Fibroblast of the conjunctiva (primary cell): ENCODE measurements at regions not wholly inside any gene's neighbourhood (a gene's known extent, or its start where the extent isn't known, plus 50 kb on each side); places are given as distances from the start of the nearest gene placed in this dataset.
"Not testable (repeated sequence)": the region's sequence is repeated elsewhere in the genome, so short reads cannot be mapped to it uniquely, and the experiment has no call there.

Experiments
- DNase-seq: peaks from one replicate; pipeline ENCODE4 v3.0.0-alpha.2; 2010; ENCODE audit warnings: low read depth

DNA sequence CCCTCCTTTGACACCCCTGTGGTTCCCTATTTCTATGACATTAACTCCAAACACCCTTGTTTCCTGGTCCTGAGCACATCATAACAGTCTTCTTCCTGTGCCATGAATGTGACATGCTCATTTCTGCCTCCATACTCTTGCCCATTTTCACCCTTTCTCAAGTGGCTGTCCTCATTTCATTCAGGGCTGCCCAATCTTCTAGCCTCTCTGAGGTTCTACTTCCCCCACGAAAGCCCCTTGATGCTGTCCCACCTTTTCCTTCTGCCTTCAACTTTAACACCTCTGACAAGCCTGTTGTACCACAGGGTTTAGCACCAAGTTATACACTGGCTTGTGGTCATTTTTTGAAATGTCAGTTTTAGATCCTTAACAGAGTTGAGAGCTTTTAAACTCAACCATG, 136.2 kb upstream of the BOD1L1 start:
- DNase-seq, result no peak

DNA sequence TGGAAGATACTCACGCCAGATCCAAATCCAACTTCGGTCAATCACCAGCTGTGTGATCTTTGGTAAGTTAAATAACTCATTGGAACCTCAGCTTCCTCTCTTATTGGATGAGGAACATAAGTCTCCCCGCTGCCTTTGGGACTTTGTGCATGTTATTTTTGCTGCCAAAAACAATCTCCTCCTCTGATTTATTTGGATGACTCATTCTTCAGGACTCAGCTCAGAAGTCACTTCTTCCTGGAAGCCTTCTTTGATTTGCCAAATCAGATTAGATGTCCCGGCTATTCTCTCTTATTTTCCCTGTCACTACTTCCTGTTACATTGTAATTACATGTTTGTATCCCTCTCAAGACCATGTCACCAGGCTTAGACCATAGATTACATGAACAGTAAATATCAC, 138.0 kb upstream of the BOD1L1 start:
- peak; percentile 10 for DNase-seq

DNA sequence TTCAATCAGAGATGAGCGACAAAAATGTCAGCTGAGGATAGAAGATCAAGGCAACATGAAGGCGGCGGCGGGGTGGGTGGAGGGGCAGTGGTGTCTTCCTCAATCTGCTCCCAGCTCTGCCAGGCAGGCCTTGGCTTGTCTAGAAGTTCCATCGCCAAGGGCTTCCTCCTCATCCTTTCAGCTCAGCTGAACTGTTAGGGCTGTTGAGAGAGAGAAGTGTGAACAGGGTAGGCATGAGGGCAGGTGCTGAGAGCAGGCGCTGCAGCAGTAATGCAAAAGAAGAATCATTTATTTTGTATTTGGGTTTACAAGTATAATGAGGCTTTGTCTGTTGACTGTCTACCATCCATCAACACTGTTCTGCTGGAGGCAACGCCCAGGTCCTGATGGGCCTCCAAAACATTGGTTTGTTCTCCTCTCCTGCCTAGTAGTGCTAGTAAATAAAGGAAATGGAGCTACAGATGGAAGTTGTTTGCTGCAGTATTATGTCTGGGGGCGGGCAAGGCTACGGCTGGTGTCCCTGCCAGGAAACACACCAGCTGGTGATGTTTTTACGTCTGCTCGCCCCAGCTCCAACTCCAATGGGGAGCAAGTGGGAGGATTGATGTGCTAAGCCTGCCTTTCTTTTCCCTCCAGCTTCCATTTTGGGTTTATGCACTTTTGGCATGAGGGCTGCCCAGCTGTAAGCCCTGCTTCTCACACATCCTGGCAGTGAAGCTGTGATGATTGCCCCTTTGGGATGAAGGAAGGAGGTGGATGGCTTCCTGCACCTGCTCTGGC, 139.4 kb upstream of the BOD1L1 start:
- DNase-seq, result no peak

DNA sequence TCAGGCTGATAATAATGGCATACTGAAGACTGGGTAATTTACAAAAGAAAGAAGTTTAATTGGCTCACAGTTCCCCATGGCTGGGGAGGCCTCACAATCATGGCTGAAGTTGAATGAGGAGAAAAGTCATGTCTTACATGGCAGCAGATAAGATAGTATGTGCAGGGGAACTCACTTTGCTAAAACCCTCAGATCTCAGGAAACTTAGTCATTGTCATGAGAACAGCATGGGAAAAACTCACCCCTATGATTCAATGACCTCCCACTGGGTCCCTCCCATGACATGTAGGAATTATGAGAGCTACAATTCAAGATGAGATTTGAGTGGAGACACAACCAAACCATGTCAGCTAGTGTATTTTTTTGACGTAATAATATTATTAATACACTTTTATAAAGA, 149.8 kb upstream of the BOD1L1 start:
- DNase-seq, result no peak

DNA sequence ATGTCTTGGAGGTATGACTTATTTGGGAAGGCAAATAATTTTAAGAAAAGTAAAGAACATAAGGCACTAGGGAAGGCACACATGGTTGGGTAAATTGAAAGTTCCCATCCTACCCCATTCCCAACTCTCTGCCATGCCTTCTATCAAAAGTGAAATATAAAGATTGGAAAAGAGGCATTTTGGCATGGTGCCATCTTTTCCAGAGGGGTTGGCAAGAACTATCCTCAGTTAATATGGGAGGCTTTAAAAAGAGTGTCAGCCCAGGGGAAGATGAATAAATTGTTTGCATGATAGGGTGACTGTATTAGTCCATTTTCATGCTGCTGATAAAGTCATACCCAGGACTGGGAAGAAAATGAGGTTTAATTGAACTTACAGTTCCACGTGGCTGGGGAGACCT, 150.8 kb upstream of the BOD1L1 start:
- DNase-seq, result no peak

DNA sequence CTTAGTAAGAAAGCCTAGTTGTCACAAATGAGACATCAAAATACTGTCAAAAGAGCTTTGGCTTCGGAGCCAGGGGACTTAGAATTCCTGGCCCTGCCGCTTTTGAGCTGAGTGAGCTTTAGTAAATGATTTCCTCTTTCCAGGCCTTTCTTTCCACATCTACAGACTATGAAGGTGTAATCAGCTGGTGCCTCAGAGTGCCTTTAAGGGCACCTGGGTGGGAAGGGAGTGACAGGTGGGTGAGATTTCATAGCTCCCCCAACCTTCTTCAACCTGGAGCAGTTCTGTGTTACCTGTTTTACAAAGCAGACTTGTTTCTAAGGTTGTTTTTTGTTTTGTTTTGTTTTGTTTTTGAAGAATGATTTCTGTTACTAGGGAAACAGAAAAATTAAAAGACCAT, 154.7 kb upstream of the BOD1L1 start:
- no peak for DNase-seq

DNA sequence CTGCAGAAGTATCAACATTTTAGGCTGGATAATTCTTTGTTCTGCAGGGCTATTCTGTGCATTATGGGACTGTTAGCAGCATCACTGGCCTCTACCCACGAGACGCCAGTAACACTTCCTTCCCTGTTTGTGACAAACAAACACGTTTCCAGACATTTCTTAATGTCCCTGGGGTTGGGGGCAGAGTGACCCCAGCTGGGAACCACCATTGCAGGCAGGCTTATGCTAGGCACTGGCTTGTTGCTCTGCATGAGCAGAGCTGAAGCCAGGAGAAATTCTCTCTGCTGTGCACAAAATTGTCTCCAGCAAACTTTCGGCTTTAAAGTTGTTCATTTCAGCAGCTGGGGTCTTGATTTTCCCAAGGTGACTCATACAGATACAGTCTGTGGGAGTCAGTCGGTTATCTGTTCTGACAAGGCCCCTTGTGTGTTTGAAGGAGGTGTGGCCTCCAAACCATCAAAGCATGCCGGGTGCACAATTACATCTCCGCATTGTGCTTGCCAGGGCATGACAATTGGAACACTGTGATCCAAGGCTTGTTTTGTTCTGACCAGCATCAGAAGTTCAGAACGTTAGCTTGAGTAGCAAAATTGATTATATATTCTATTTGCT, 156.4 kb upstream of the BOD1L1 start:
- no peak for DNase-seq

DNA sequence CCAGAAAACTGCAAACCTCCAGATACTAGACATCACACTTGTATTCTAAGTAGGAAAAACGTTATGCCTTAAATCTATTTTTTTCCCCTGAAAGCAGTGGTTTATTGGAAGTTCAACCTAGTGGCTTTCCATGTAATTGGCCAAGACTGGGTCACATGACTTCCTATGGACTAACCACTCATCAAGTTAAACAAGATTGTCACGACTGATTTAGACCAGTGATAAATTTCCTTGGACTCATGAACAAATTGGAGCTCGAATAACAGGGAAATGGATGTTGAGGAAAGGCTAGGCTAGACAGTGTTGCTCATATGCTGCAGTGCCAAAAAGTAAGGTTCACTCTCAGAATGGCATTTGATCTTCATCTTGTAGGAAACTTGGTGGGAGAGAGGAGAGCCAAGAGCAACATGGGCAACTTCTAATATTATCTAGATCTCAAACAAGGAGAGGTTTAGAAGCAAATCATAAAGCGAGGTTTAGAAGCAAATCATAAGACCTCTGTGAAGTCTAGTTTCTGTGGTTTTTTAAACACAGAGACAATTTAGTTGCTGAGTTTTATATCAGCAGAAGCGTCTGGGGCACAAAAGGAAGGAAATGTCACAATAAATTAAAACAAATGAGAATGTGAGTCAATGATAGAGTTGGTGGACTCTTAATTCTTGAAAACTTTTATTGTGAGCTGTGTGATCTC, 165.6 kb upstream of the BOD1L1 start:
- DNase-seq, result no peak

DNA sequence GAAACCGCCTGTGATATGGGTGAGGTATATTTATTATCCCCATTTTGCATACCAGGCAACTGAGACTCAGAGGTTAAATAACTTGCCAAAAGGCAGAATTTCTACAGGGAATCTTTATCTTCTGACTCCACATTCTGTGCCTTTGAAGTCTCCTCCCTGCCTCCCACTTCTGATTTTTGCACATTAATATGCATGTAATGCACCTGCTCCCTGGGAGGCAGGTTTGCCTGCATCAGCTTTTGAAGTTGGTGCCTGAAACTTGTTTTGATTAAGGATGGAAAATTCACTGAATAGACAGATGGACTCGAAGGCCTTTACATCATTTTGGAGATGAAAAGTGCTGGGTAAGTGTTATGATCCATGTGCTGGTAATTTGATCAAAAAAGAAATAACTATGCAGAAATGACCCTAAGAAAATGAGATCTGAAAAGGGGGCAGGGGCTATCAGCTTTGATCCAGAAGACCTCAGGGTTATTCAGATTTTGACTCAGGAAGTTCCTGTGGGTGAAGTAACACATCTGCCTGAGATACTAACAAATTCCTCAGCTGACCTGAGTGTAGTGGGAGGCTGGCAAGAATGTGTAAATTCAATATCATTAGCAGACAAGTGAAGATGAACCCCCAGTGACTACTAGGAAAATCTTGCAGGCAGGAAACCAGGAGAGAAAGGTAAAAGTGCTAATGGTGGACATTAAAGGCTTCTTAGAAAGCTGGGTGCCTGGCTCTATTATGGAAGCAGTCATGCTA, 167.5 kb upstream of the BOD1L1 start:
- no peak for DNase-seq

DNA sequence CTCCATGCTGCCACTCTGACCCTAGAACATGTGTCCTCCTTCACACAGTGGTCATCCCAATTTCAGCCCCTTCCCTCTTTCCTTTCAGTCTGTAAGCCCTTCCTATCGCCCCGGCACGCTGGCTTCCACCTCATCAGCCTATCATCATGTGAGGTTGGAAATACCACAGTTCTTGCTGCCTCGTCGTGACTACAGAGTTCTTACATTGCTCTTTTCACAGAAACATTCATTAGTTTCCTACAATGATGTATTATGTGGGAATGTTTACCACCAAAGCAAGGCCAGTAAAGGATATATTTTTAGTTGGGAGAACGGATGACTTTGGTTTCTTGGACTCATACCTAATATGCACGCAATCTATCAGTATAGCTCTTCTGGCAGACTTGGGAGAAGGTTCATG, 169.5 kb upstream of the BOD1L1 start:
- DNase-seq, result no peak

DNA sequence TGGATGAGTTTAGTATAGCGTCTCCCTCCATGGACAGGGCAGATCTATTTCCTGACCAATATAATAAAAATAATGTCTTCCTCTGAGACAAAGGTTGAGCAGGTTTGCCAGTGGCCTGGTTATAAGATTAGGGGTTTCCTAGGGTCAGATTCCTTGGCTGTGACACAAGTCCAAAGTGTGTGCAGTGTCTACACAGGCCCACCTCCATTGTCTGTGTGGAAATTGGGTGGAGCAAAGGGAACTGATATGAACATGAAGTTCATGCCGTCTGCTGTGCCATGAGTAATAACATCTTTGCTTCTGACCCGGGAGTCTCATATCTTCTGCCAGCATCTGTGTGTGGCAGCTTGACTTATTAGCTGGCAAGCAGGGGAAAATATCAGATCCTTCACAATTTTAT, 187.7 kb upstream of the BOD1L1 start:
- no peak for DNase-seq

DNA sequence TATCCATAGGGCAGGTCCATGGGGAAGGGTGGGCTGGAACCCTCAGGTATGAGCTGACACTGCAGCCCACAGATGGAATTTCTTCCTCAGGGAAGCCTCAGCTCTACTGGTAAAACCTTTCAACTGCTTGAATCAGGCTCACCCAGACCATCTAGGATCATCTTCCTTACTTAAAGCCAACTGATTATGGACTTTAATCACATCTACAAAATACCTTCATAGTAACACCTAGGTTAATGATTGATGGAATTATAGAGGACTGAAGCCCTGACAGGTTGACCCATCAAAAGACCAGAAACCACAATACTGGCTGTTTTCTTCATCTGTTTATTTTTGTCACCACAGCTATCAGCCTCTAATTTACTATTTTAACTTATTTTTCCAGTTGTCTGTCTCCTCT, 188.9 kb upstream of the BOD1L1 start:
- no peak for DNase-seq

DNA sequence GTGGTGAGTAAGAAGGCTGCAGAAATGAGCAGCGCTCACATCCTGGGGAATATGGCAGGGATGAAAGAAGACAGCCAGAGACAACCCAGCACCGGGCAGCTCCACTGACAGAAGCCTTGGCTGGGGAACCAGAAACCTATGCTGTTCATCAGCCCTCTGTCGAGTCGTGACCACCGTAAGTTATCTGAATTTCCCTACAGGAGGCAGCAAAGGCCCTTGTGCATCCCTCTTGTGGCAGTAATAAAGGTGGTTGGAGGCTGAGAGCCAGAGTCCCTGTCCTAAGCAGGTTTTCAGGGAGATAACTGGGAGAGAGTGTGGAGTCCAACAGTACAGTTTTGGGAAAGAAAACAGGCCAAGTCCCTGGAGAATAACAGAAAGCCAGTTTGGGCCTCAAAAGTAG, 194.0 kb upstream of the BOD1L1 start:
- DNase-seq, result no peak

DNA sequence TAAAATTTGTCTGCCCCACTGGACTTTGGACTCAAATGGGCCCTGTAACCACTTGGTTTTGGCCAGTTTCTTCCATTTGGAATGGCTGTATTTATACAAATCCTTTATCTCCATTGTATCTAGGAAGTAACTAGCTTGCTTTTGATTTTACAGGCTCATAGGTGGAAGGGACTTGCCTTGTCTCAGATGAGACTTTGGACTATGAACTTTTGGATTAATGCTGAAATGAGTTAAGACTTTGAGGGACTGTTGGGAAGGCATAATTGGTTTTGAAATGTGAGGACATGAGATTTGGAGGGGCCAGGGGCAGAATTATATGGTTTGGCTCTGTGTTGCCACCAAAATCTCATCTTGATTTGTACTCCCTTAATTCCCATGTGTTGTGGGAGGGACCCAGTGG, 198.3 kb upstream of the BOD1L1 start:
- not testable (repeated sequence) for DNase-seq

DNA sequence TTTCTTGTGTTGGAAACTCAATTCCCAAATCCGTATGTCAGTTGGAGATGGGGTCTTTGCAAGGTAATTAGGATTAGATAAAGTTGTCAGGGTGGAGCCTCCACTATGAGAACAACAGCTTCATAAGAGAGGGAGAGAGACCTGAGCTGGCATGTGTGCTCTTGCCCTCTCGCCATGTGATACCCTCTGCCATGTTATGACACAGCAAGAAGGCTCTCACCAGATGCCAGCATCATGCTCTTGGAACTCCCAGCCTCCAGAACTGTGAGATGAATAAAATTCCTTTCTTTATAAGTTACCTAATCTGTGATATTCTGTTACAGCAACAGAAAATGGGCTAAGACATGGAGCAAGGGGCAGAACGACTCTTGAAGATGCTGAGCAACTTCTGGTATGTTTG, 201.9 kb upstream of the BOD1L1 start:
- no peak for DNase-seq

DNA sequence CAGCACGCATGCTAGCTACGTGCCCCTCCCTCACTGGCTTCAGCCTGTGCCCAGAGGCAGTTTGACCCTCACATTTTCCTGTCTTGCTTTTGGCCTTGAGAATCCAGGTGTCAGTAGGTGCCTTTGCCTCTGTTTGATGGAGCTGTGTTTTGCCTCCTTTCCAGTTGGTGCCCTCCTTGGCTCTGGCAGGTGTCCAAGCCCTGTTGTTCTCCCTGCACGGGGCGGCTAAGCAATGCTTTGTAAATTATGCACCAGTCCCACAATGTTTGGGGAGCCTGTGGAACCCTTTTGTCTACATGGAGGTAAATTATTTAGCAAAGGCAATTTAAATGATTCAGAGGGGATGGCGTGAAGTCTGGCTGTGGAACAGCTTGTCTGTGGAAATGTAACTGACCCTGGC, 202.9 kb upstream of the BOD1L1 start:
- no peak for DNase-seq

DNA sequence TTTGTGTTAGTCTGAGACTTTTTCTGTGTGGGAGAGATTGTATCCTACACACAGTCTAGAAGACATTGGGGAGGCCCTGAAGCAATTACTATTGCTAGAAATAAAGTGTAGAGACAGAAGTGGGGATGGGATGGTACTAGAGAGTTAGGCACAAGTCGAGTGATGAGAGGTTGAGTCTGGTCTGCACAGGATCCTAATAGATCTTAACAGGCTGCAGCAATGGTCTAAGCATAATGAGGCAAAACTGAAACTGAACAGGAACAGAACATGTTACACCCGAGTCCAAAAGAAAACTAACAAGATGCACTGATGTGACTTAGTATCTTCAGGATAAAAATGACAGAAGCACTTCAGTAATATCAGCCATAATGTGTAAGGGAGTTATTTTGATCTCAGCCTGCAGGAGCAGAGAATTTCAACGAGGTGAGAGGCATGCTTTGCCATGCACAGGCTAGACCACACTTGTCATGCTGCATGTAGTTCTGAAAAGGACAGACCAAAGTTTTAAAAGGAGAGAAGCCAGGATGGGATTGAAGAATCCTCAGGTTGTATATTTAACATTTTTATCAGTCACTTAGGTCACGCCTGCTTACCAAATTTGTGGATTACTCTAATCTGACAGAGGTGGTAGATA, 205.8 kb upstream of the BOD1L1 start:
- no peak for DNase-seq

DNA sequence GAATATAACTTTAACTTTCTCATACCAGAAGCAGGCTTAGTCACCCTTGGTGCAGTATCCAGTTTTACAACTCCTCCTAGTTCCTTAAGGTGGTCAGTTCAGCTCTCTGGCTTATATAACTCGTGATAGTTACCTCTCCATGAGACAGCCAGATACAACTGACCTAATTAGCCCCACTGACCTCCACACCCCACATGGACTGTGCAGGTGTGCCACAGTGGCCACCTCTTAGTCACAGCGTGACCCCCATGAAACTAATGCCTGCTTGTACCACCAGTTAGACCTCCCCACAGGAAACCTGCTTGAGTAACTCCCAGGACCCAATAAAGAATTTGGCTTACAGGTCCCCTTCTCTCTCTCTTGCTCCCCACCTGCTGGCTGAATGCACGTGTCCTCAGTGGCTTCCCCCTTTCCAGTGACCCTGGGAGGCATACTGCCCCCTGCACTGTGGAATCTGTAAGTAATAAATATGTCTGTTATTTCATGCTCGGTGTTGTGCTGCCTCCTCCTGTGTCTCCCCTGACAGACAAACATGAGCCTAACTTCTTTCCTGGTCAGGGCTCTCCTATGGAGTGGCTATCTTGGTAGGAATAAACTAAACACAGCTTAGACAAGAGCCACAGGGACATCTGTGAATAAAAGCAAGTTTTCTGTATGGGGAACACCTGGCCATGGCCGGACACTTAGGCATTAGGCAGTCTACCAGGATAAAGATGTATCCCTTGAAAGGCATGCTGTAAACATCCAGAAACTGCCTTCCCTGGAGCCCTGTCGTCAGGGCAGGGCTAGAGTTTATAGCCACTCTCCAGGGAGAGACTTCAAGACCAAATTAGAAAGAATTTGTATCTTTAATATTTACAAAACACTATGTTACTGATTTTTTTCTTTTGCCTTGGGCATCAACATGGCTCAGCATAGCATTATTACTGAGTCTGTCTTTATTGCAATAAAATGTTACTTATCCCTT, 209.7 kb upstream of the BOD1L1 start:
- no peak for DNase-seq

DNA sequence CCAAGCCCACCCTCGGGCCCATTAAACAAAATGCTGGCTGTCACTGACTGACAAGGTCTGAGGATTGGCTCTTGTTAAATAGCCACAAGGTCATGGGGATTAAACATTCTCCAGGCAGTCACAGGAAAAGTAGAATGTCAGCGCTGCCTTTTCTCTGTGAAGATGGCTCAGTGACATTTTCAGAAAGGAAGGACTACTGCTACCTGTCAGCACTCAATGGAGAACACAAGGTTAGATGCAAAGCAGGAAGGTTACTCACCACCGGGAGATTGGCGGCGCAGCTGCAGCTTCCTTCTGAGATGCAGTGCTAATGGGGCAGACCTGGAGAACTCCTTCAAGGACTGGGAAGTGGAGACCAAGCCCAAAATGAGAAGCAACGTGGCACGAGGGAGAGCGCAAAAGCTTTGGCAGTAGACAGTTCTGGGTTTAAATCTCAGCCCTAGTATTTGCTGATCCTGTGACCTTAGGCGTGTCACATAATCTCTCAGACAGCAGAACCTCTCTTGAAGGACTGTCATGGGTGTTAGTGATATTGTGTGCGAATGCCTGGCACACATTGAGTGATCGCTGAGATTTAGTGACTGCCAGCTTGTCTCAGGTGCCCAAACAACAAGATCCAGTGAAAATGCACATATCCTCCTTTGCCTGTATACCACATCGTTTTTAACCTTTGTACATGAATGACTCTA, 213.1 kb upstream of the BOD1L1 start:
- DNase-seq, result no peak

DNA sequence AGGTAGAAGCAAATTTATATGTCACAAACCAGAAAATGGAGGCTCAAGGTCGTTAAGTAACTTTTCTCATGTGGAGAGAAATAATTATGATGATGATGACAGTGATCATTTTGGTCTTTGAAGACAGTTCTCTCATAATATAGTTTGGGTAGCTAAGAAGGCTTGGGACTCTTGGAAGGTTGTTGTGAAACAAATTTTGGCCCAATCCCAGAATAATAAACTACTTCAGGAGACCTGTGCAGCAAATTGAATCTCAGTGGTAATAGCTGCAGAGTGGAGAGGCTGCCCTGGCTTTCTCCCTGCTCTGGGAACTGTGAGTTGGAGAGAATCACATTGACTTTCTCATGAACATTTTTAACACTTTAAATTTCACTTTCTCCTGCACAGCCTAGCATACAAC, 217.2 kb upstream of the BOD1L1 start:
- no peak for DNase-seq
